ENCODE measurements at regions not wholly inside any gene's neighbourhood (a gene's known extent, or its start where the extent isn't known, plus 50 kb on each side); places are given as distances from the start of the nearest gene placed in this dataset.
"Not testable (repeated sequence)": the region's sequence is repeated elsewhere in the genome, so short reads cannot be mapped to it uniquely, and the experiment has no call there.

DNA sequence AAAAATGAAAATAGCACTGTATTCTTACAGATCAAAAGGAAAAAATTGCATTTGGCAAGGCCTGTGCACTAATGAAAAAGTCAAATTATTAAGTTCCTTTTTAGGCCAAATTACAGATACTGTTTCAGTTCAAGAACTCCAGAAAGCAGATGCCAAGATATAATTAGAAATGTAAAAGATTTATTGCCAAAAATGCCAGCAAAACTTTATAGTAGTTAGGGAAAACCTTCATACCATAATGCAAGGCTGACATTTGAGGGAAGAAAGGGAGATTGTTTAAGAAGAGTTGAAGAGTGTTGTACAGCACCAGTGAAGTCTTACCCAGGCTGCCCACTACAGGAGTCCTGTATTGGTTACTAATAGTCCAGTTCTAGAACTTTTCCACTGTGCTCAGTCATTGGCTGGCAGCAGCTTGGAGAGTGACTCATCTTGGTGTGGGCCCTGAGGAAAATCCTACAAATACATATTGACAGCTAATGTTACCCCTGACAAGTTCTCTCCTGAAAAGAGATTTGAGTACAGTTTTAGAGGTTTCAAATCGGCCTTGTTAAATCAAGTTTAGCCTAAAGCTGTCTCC, 600.4 kb downstream of the C12orf50 start:
- TF ChIP-seq, protein P1, sequence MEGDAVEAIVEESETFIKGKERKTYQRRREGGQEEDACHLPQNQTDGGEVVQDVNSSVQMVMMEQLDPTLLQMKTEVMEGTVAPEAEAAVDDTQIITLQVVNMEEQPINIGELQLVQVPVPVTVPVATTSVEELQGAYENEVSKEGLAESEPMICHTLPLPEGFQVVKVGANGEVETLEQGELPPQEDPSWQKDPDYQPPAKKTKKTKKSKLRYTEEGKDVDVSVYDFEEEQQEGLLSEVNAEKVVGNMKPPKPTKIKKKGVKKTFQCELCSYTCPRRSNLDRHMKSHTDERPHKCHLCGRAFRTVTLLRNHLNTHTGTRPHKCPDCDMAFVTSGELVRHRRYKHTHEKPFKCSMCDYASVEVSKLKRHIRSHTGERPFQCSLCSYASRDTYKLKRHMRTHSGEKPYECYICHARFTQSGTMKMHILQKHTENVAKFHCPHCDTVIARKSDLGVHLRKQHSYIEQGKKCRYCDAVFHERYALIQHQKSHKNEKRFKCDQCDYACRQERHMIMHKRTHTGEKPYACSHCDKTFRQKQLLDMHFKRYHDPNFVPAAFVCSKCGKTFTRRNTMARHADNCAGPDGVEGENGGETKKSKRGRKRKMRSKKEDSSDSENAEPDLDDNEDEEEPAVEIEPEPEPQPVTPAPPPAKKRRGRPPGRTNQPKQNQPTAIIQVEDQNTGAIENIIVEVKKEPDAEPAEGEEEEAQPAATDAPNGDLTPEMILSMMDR (IDR thresholded peaks at IDR 0.05), result no peak
- Histone ChIP-seq H3K36me3 (ENCODE audit: control insufficient read depth, insufficient read depth, low read length) (no peaks in the 10 kb centered on the region), H3K4me1 (ENCODE audit: control insufficient read depth, insufficient read depth, low read length) (no peaks in the 10 kb centered on the region), H3K4me3 (ENCODE audit: low read length) (no peak overlapping the region), H3K27ac (ENCODE audit: low read length) (no peak overlapping the region), H3K27me3 (ENCODE audit: control insufficient read depth, insufficient read depth, low read length) (no peaks in the 10 kb centered on the region), H3K9me3 (ENCODE audit: control insufficient read depth, insufficient read depth, low read length) (peaks cover 4% of the 10 kb centered on the region)
- H3K36me3 Mint-ChIP-seq, result peaks cover 7% of the 10 kb centered on the region
- H3K27ac Mint-ChIP-seq, result no peak overlapping the region
- peaks cover 10 to 28% of the 10 kb centered on the region in 2 donors for H3K9me3 Mint-ChIP-seq
- DNase-seq (no peak), ATAC-seq (no peak)
- H3K27me3 Mint-ChIP-seq (ENCODE audit: low read depth in 2 of 2), result no peaks in the 10 kb centered on the region
- WGBS (ENCODE audit: insufficient coverage), result 88% methylated on average over 1 of the region's 1 CpG
- H3K4me3 Mint-ChIP-seq, result no peak overlapping the region
- intact Hi-C loops (cut with micrococcal nuclease), result no loop called here
- no peaks in the 10 kb centered on the region for H3K4me1 Mint-ChIP-seq

DNA sequence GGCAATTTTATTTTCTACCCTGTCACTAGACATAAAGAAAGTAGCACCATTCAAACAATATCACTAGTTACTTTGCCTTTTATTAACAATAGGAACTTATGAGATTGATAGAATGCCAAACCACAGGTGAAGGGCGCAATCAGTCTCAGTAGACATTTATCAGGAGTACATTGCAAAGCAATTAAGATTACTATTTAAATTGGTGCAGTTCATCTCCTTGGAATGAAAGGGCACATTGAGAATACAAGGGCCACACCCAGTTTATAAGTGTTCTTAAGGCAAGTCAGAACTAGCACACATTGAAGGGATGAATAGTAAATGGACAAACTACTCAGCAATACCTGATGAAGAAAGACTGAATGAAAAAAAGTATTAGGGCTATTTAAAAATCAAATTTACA, 601.4 kb downstream of the C12orf50 start:
- Mint-ChIP-seq H3K4me3 (no peak overlapping the region), H3K27me3 (ENCODE audit: low read depth in 2 of 2) (no peaks in the 10 kb centered on the region), H3K27ac (no peak overlapping the region), H3K36me3 (peaks cover 7% of the 10 kb centered on the region), H3K4me1 (no peaks in the 10 kb centered on the region), H3K9me3 (peaks cover 10 to 30% of the 10 kb centered on the region in 2 donors)
- Histone ChIP-seq H3K4me1 (ENCODE audit: control insufficient read depth, insufficient read depth, low read length) (no peaks in the 10 kb centered on the region), H3K9me3 (ENCODE audit: control insufficient read depth, insufficient read depth, low read length) (peaks cover 4% of the 10 kb centered on the region), H3K36me3 (ENCODE audit: control insufficient read depth, insufficient read depth, low read length) (no peaks in the 10 kb centered on the region), H3K4me3 (ENCODE audit: low read length) (no peak overlapping the region), H3K27me3 (ENCODE audit: control insufficient read depth, insufficient read depth, low read length) (no peaks in the 10 kb centered on the region), H3K27ac (ENCODE audit: low read length) (no peak overlapping the region)
- TF ChIP-seq, protein P1 (IDR thresholded peaks at IDR 0.05), result no peak
- DNase-seq, result no peak
- 83% methylated on average over 1 of the region's 1 CpG for WGBS (ENCODE audit: insufficient coverage)
- intact Hi-C loops (cut with micrococcal nuclease), result no loop called here
- no peak for ATAC-seq

DNA sequence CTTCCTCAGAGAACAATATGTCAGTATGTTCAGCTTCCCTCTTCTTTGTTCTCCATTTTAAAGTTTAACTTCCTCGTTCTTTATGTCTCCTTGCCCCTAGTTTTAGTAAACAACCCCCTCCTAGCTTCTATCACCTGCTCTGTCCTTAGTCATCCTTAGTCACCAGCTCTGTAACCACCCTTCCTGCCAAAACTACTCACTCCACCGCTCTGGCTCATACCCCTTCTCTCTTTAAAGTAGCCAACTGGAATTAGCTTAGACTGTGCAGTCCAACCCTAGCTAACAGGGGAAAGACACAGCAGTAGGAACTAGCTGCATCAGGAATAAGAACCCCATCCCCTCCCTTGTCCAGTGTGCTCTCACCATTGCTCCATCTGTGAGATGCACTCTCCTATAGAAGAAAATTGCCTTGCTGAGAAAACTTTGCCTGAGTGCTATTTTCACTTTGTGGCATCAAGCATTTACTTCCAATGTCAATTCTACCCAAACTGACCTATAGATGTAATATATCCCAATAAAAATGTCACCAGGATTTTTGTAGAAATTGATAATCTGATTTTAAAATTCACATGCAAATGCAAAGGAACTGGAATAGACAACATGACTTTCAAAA, 603.2 kb downstream of the C12orf50 start:
- intact Hi-C loops (cut with micrococcal nuclease), result no loop called here
- ATAC-seq, result no peak
- Mint-ChIP-seq H3K9me3 (peaks cover 5 to 24% of the 10 kb centered on the region in 2 donors), H3K27me3 (ENCODE audit: low read depth in 2 of 2) (no peaks in the 10 kb centered on the region), H3K4me1 (no peaks in the 10 kb centered on the region), H3K27ac (no peak overlapping the region), H3K4me3 (no peak overlapping the region), H3K36me3 (peaks cover 7% of the 10 kb centered on the region)
- no peak for DNase-seq
- 46% methylated on average over 2 of the region's 2 CpGs for WGBS (ENCODE audit: insufficient coverage)
- H3K4me1 ChIP-seq (ENCODE audit: control insufficient read depth, insufficient read depth, low read length), result no peaks in the 10 kb centered on the region
- H3K4me3 ChIP-seq (ENCODE audit: low read length), result no peak overlapping the region
- TF ChIP-seq, protein P1 (IDR thresholded peaks at IDR 0.05), result no peak
- no peaks in the 10 kb centered on the region for H3K27me3 ChIP-seq (ENCODE audit: control insufficient read depth, insufficient read depth, low read length)
- H3K9me3 ChIP-seq (ENCODE audit: control insufficient read depth, insufficient read depth, low read length), result peaks cover 19% of the 10 kb centered on the region
- H3K27ac ChIP-seq (ENCODE audit: low read length), result no peak overlapping the region
- no peaks in the 10 kb centered on the region for H3K36me3 ChIP-seq (ENCODE audit: control insufficient read depth, insufficient read depth, low read length)

DNA sequence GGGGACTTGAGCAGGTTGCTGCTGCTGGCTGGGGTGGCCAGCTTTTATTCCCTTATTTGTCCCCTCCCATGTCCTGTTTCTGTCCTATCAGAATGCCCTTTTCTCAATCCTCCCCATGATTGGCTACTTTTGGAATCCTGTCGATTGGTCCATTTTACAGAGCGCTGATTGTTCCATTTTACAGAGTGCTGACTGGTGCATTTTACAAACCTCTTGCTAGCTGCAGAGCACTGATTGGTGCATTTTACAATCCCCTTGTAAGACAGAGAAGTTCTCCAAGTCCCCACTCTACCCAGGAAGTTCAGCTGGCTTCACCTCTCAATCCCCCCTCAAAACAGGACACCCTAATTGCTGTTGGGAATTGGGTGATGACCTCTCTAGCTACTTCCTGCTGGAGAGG, 608.0 kb downstream of the C12orf50 start:
- not testable (repeated sequence) for H3K4me3 Mint-ChIP-seq
- WGBS (ENCODE audit: insufficient coverage), result 97% methylated on average over 2 of the region's 2 CpGs

More for the DNA sequence above, 608.0 kb downstream of the C12orf50 start:
- H3K36me3 Mint-ChIP-seq; DNase-seq; H3K27me3 Mint-ChIP-seq (ENCODE audit: low read depth in 2 of 2); intact Hi-C loops (cut with micrococcal nuclease); H3K36me3 ChIP-seq (ENCODE audit: control insufficient read depth, insufficient read depth, low read length); H3K4me1 Mint-ChIP-seq; H3K27ac ChIP-seq (ENCODE audit: low read length); H3K4me3 ChIP-seq (ENCODE audit: low read length); ATAC-seq; H3K27ac Mint-ChIP-seq; H3K27me3 ChIP-seq (ENCODE audit: control insufficient read depth, insufficient read depth, low read length); H3K4me1 ChIP-seq (ENCODE audit: control insufficient read depth, insufficient read depth, low read length): not testable (repeated sequence)
- H3K9me3 ChIP-seq (ENCODE audit: control insufficient read depth, insufficient read depth, low read length), result peaks cover 19% of the 10 kb centered on the region
- peaks cover 20 to 21% of the 10 kb centered on the region in 2 donors for H3K9me3 Mint-ChIP-seq
